Astrocyte (in vitro differentiated cells and primary cell): ENCODE measurements at regions not wholly inside any gene's neighbourhood (a gene's known extent, or its start where the extent isn't known, plus 50 kb on each side); places are given as distances from the start of the nearest gene placed in this dataset.

Source experiments
- CTCF ChIP-seq: IDR thresholded peaks from 2 replicates; pipeline ENCODE4 v1.5.1; 2011; ENCODE audit warnings: low read depth, mild to moderate bottlenecking, inconsistent platforms, low read length, moderate library complexity; ENCODE audit not compliant: insufficient read depth
- EZH2 ChIP-seq: IDR thresholded peaks from 2 replicates; pipeline ENCODE4 v1.6.1; 2012; ENCODE audit warnings: mild to moderate bottlenecking, low read length, inconsistent platforms; ENCODE audit not compliant: insufficient read depth

GRCh38 chr5:91777671-91778070 lies 394.6 kb upstream of the ARRDC3 start:
- TF ChIP-seq CTCF (no peak), EZH2 (no peak)
